SK-N-SH treated with all-trans-retinoic acid at 6 μM for 48 hours (cell line): ENCODE measurements at regions not wholly inside any gene's neighbourhood (a gene's known extent, or its start where the extent isn't known, plus 50 kb on each side); places are given as distances from the start of the nearest gene placed in this dataset.

ENCODE experiments used
- ATAC-seq: fragments of 200-7000 bp; cut with Tn5 transposase; 3 replicates; pipeline ENCODE4 v1.9.1; 2020; ENCODE audit warnings: mild to moderate bottlenecking, moderate library complexity
- ARNTL ChIP-seq: fragments of 450-650 bp; formaldehyde crosslinking; IDR thresholded peaks from 2 replicates; pipeline ENCODE4 v1.5.0; 2020; ENCODE audit warnings: low read depth, mild to moderate bottlenecking, moderate library complexity, borderline replicate concordance
- BACH2 ChIP-seq: fragments of 250-450 bp; sonication (Bioruptor Pico); IDR thresholded peaks from 2 replicates; pipeline ENCODE4 v1.9.0; 2021; ENCODE audit warnings: mild to moderate bottlenecking, borderline replicate concordance
- CREB5 ChIP-seq: fragments of 250-450 bp; sonication (Bioruptor Pico); IDR thresholded peaks from 2 replicates; pipeline ENCODE4 v1.5.1; 2020; ENCODE audit warnings: low read depth, mild to moderate bottlenecking, moderate library complexity
- CSRNP3 ChIP-seq: fragments of 250-450 bp; sonication (Bioruptor Pico); IDR thresholded peaks from 2 replicates; pipeline ENCODE4 v1.5.1; 2021; ENCODE audit warnings: mild to moderate bottlenecking, moderate library complexity
- ESRRG ChIP-seq: fragments of 250-450 bp; sonication (Bioruptor Pico); IDR thresholded peaks from 2 replicates; pipeline ENCODE4 v1.6.1; 2021; ENCODE audit warnings: mild to moderate bottlenecking
- GLIS3 ChIP-seq: fragments of 250-450 bp; sonication (Bioruptor Pico); IDR thresholded peaks from 2 replicates; pipeline ENCODE4 v1.5.0; 2020; ENCODE audit warnings: mild to moderate bottlenecking, moderate library complexity
- ISL1 ChIP-seq: fragments of 250-450 bp; sonication (Bioruptor Pico); IDR thresholded peaks from 2 replicates; pipeline ENCODE4 v2.1.2; 2022; ENCODE audit warnings: mild to moderate bottlenecking, moderate library complexity
- OSR1 ChIP-seq: fragments of 250-450 bp; sonication (Bioruptor Pico); IDR thresholded peaks from 2 replicates; pipeline ENCODE4 v1.8.0; 2022; ENCODE audit warnings: moderate library complexity, mild to moderate bottlenecking, inconsistent platforms
- PATZ1 ChIP-seq: fragments of 250-450 bp; sonication (Bioruptor Pico); IDR thresholded peaks from 2 replicates; pipeline ENCODE4 v1.8.0; 2020; ENCODE audit warnings: mild to moderate bottlenecking, moderate library complexity, borderline replicate concordance
- PPARA ChIP-seq: fragments of 250-450 bp; sonication (Bioruptor Pico); IDR thresholded peaks from 2 replicates; pipeline ENCODE4 v1.5.0; 2020; ENCODE audit warnings: mild to moderate bottlenecking, borderline replicate concordance
- SNAI2 ChIP-seq: fragments of 250-450 bp; sonication (Bioruptor Pico); IDR thresholded peaks from 2 replicates; pipeline ENCODE4 v1.5.0; 2020; ENCODE audit warnings: mild to moderate bottlenecking, moderate library complexity
- TOX ChIP-seq: fragments of 250-450 bp; sonication (Bioruptor Pico); IDR thresholded peaks from 2 replicates; pipeline ENCODE4 v1.8.0; 2021; ENCODE audit warnings: mild to moderate bottlenecking, moderate library complexity, borderline replicate concordance
- TSHZ2 ChIP-seq: fragments of 250-450 bp; sonication (Bioruptor Pico); IDR thresholded peaks from 2 replicates; pipeline ENCODE4 v1.5.0; 2020; ENCODE audit warnings: mild to moderate bottlenecking, moderate library complexity
- ZC3H10 ChIP-seq: fragments of 250-450 bp; sonication (Bioruptor Pico); IDR thresholded peaks from 2 replicates; pipeline ENCODE4 v1.5.1; 2021; ENCODE audit warnings: mild to moderate bottlenecking, moderate library complexity
- ZFP3 ChIP-seq: fragments of 250-450 bp; sonication (Bioruptor Pico); IDR thresholded peaks from 2 replicates; pipeline ENCODE4 v1.5.0; 2020; ENCODE audit warnings: mild to moderate bottlenecking, moderate library complexity
- ZFP30 ChIP-seq: fragments of 450-650 bp; formaldehyde crosslinking; IDR thresholded peaks from 2 replicates; pipeline ENCODE4 v1.5.0; 2022; ENCODE audit warnings: mild to moderate bottlenecking, moderate library complexity
- ZNF70 ChIP-seq: fragments of 450-650 bp; formaldehyde crosslinking; IDR thresholded peaks from 2 replicates; pipeline ENCODE4 v1.5.0; 2020; ENCODE audit warnings: mild to moderate bottlenecking, moderate library complexity
- ZNF8 ChIP-seq: fragments of 450-650 bp; formaldehyde crosslinking; IDR thresholded peaks from 2 replicates; pipeline ENCODE4 v1.5.0; 2020; ENCODE audit warnings: mild to moderate bottlenecking, moderate library complexity

GRCh38 chr5:117741655-117742206 lies 1167.1 kb upstream of the SEMA6A start:
- TF ChIP-seq ISL1 (CRISPR knock-in tag) (no peak), TOX (CRISPR knock-in tag) (no peak), ZC3H10 (CRISPR knock-in tag) (no peak), ESRRG (no peak), BACH2 (CRISPR knock-in tag) (no peak), ZFP3 (CRISPR knock-in tag) (no peak), PATZ1 (no peak), GLIS3 (CRISPR knock-in tag) (no peak), TSHZ2 (no peak), CSRNP3 (CRISPR knock-in tag) (no peak), ZFP30 (CRISPR knock-in tag) (no peak), ZNF70 (CRISPR knock-in tag) (no peak), CREB5 (CRISPR knock-in tag) (no peak), SNAI2 (CRISPR knock-in tag) (no peak)

GRCh38 chr5:117740268-117740667 lies 1165.6 kb upstream of the SEMA6A start:
- ATAC-seq = no peak
- no peak for TF ChIP-seq OSR1
- no peak for TF ChIP-seq PPARA (CRISPR knock-in tag)
- TF ChIP-seq TSHZ2 = no peak
- no peak for TF ChIP-seq ESRRG
- TF ChIP-seq ISL1 (CRISPR knock-in tag) = no peak
- TF ChIP-seq BACH2 (CRISPR knock-in tag) = no peak
- TF ChIP-seq ZNF8 (CRISPR knock-in tag) = no peak
- no peak for TF ChIP-seq PATZ1
- TF ChIP-seq ARNTL (CRISPR knock-in tag) = no peak
- no peak for TF ChIP-seq ZFP3 (CRISPR knock-in tag)
- TF ChIP-seq GLIS3 (CRISPR knock-in tag) = no peak
- no peak for TF ChIP-seq ZC3H10 (CRISPR knock-in tag)
- no peak for TF ChIP-seq SNAI2 (CRISPR knock-in tag)
- TF ChIP-seq TOX (CRISPR knock-in tag) = no peak
- TF ChIP-seq CSRNP3 (CRISPR knock-in tag) = no peak

More at GRCh38 chr5:117741655-117742206, 1167.1 kb upstream of the SEMA6A start:
- no peak for ATAC-seq
